Natural killer cell (primary cell): ENCODE measurements at regions not wholly inside any gene's neighbourhood (a gene's known extent, or its start where the extent isn't known, plus 50 kb on each side); places are given as distances from the start of the nearest gene placed in this dataset.

Source experiments
- ATAC-seq, 3 donors: fragments of 150-1000 bp in 2 of 3; fragments of 200-7000 bp in 1 of 3; cut with Tn5 transposase; 1 replicate in 1 of 3; 2 replicates in 2 of 3; pipeline ENCODE4 v1.10.0; 2021; ENCODE audit warnings: mild to moderate bottlenecking in 2 of 3, moderate library complexity in 2 of 3
- DNase-seq, 2 donors: peaks; one replicate each; pipeline versions ENCODE4 v3.0.0 to v3.0.0-alpha.2; 2013 to 2021; ENCODE audit warnings: mixed read lengths in 1 of 2
- H3K27ac ChIP-seq: one replicate; pipeline ENCODE4 v1.5.1; 2013; ENCODE audit warnings: mild to moderate bottlenecking, low read length
- H3K27me3 ChIP-seq: one replicate; pipeline ENCODE4 v1.6.1; 2013; ENCODE audit warnings: low read length; ENCODE audit not compliant: control insufficient read depth, insufficient read depth
- H3K36me3 ChIP-seq: one replicate; pipeline ENCODE4 v1.6.1; 2013; ENCODE audit warnings: low read length; ENCODE audit not compliant: control insufficient read depth, insufficient read depth
- H3K4me1 ChIP-seq: one replicate; pipeline ENCODE4 v1.6.1; 2013; ENCODE audit warnings: low read length; ENCODE audit not compliant: control insufficient read depth, insufficient read depth
- H3K4me3 ChIP-seq: one replicate; pipeline ENCODE4 v1.5.1; 2013; ENCODE audit warnings: low read length
- H3K9me3 ChIP-seq: one replicate; pipeline ENCODE4 v1.6.1; 2013; ENCODE audit warnings: low read length; ENCODE audit not compliant: control insufficient read depth, insufficient read depth
- H3K27ac Mint-ChIP-seq, 2 donors: one replicate each; pipeline ENCODE4 v1.8.0; 2022; ENCODE audit warnings: mild to moderate bottlenecking in 2 of 2, mixed read lengths in 2 of 2, moderate library complexity in 1 of 2
- H3K27me3 Mint-ChIP-seq, 2 donors: one replicate each; pipeline ENCODE4 v1.8.0; 2022; ENCODE audit warnings: low read depth in 2 of 2, mixed read lengths in 2 of 2
- H3K36me3 Mint-ChIP-seq: one replicate; pipeline ENCODE4 v1.8.0; 2022; ENCODE audit warnings: mixed read lengths
- H3K4me1 Mint-ChIP-seq, 2 donors: one replicate each; pipeline ENCODE4 v1.8.0; 2022; ENCODE audit warnings: mixed read lengths in 2 of 2
- H3K4me3 Mint-ChIP-seq: one replicate; pipeline ENCODE4 v1.8.0; 2022; ENCODE audit warnings: mild to moderate bottlenecking, moderate library complexity, mixed read lengths
- H3K9me3 Mint-ChIP-seq, 2 donors: one replicate each; pipeline ENCODE4 v1.8.0; 2022; ENCODE audit warnings: mixed read lengths in 2 of 2
- CTCF ChIP-seq: fragments of 200-600 bp; IDR thresholded peaks from one replicate; pipeline ENCODE4 v1.8.0; 2022; ENCODE audit warnings: antibody characterized with exemption
- WGBS: methylation state at CpG from one replicate; pipeline ENCODE4 v1.1.7; 2013; ENCODE audit warnings: missing lambda C conversion rate; ENCODE audit not compliant: insufficient coverage; 5-methylcytosine and 5-hydroxymethylcytosine counted together
- intact Hi-C: fragments of 100-400 bp; cut with micrococcal nuclease; formaldehyde crosslinking; loops from one replicate; pipeline ENCODE4 v1.14.2; 2022

DNA sequence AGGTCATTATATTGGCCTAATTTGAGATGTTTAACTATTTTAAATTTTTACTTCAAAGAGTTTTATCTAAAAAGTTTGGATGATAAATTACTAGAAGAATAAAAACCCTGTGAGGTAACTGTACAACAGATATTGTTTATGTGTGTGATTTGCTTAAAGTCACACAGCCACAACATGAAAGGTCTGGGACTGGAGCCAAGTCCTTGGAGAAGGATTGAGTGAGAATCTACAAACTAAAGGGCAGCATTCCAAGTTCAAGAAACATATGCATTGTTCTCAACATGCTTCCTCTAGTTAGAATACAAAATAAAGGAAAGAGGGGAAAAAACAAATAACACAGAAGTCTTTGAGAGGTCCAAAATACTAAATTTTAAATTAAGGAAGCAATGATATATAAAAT, 131.5 kb upstream of the MON1B start:
- Histone ChIP-seq H3K4me3 (no peak overlapping the region), H3K27me3 (no peaks in the 10 kb centered on the region), H3K4me1 (no peaks in the 10 kb centered on the region), H3K27ac (no peak overlapping the region), H3K36me3 (no peaks in the 10 kb centered on the region), H3K9me3 (no peaks in the 10 kb centered on the region)
- TF ChIP-seq CTCF: no peak
- Mint-ChIP-seq H3K9me3 (peaks cover 2 to 5% of the 10 kb centered on the region in 2 donors), H3K27me3 (no peaks in the 10 kb centered on the region), H3K27ac (no peak overlapping the region), H3K4me1 (no peaks in the 10 kb centered on the region), H3K4me3 (no peak overlapping the region), H3K36me3 (no peaks in the 10 kb centered on the region)
- intact Hi-C loops: no loop called here
- ATAC-seq: no peak
- DNase-seq: no peak

- no peak overlapping the region for H3K4me3 ChIP-seq
- H3K36me3 Mint-ChIP-seq: no peaks in the 10 kb centered on the region
- H3K27ac Mint-ChIP-seq: no peak overlapping the region
- H3K9me3 ChIP-seq: no peaks in the 10 kb centered on the region
- H3K27me3 Mint-ChIP-seq: no peaks in the 10 kb centered on the region
- no peak for DNase-seq
- H3K9me3 Mint-ChIP-seq: peaks cover 0 to 2% of the 10 kb centered on the region in 2 donors
- H3K36me3 ChIP-seq: no peaks in the 10 kb centered on the region
- H3K27me3 ChIP-seq: no peaks in the 10 kb centered on the region
- no peak overlapping the region for H3K27ac ChIP-seq
- ATAC-seq: no peak
- H3K4me1 Mint-ChIP-seq: no peaks in the 10 kb centered on the region
- no peak for TF ChIP-seq CTCF
- intact Hi-C loops: no loop called here
- no peaks in the 10 kb centered on the region for H3K4me1 ChIP-seq
- 83% methylated on average over 1 of the region's 1 CpG for WGBS
- H3K4me3 Mint-ChIP-seq: no peak overlapping the region
These were observed 130.4 kb upstream of the MON1B start for GRCh38 chr16:77060614-77061013.

DNA sequence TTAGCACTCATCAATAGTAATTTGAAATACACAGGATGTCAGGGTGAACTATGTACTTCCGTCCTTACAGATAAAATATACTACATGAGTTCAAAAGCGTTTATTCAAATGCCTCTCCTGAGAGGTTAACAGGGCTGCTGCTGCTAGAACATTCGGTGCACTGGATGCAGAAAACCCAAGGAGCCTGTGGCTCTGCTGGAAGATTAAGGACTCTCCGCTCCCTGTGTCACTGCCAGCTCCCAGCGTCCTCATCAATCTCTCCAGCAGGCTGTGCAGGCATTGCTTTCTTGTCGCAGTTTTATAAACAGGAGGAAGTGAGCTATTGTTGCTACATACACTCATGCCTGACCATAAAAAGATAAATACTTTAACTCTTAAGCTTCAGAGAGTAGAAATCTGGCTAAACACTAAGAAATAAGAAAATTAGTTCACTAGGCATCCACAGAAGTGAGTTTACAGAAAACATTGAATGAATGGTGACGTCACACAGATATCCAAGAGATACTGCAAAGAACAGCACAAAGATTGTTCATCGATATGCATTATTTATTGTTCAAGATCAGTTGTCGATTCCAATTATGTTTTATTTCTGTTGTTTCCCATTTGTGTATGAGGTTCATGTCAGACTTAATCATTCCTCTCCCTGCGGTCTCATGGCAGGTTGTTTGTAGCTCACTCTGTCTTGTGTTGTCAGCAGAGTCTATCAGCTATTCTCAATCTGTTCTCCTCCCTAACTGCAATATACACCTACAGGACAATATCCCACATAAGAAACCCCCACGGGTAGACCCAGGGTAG, 127.9 kb upstream of the MON1B start:
- Histone ChIP-seq H3K9me3 (no peaks in the 10 kb centered on the region), H3K4me1 (no peaks in the 10 kb centered on the region), H3K4me3 (no peak overlapping the region), H3K27ac (no peak overlapping the region), H3K36me3 (no peaks in the 10 kb centered on the region), H3K27me3 (no peaks in the 10 kb centered on the region)
- Mint-ChIP-seq H3K27ac (no peak overlapping the region), H3K27me3 (peaks cover 0 to 3% of the 10 kb centered on the region in 2 donors), H3K36me3 (no peaks in the 10 kb centered on the region), H3K9me3 (no peaks in the 10 kb centered on the region), H3K4me1 (no peaks in the 10 kb centered on the region), H3K4me3 (no peak overlapping the region)
- no peak for DNase-seq
- no peak for TF ChIP-seq CTCF
- 53% methylated on average over 11 of the region's 11 CpGs for WGBS
- intact Hi-C loops: no loop called here
- no peak for ATAC-seq

GRCh38 chr16:77063676-77064016, 127.3 kb upstream of the MON1B start:
- Mint-ChIP-seq H3K4me1 (no peaks in the 10 kb centered on the region), H3K27me3 (peaks cover 0 to 3% of the 10 kb centered on the region in 2 donors), H3K9me3 (no peaks in the 10 kb centered on the region), H3K36me3 (no peaks in the 10 kb centered on the region), H3K27ac (no peak overlapping the region), H3K4me3 (no peak overlapping the region)
- H3K36me3 ChIP-seq: no peaks in the 10 kb centered on the region
- WGBS: 45% methylated on average over 1 of the region's 1 CpG
- no peak for ATAC-seq
- DNase-seq: no peak
- no peaks in the 10 kb centered on the region for H3K27me3 ChIP-seq
- H3K4me3 ChIP-seq: no peak overlapping the region
- no peak for TF ChIP-seq CTCF
- H3K9me3 ChIP-seq: no peaks in the 10 kb centered on the region
- H3K27ac ChIP-seq: no peak overlapping the region
- intact Hi-C loops: no loop called here
- no peaks in the 10 kb centered on the region for H3K4me1 ChIP-seq
